ENCODE measurements at regions not wholly inside any gene's neighbourhood (a gene's known extent, or its start where the extent isn't known, plus 50 kb on each side); places are given as distances from the start of the nearest gene placed in this dataset.

GRCh38 chr20:40965671-40966070, 63.0 kb upstream of the TOP1 start:
- CTCF ChIA-PET (ENCODE audit: low intra/inter-chr PET ratio, low total read pairs) = interaction anchor here (1.0 kb wide), 1 partner anchor 130 kb away, joined by 3 read pairs; no protein-coding TSS in a partner anchor
- whole genome bisulfite sequencing (ENCODE audit: low lambda C conversion rate) = 2% methylated on average over 4 of the region's 4 CpGs
- BruUV-seq (replicated peaks) = no TSS peak
- H3K36me3 ChIP-seq (replicated peaks in 1 of 2; ENCODE audit: control insufficient read depth in 1 of 2, insufficient read depth in 2 of 2, low read length in 2 of 2) = no peaks in the 10 kb centered on the region
- peaks cover 32% of the 10 kb centered on the region for H3K4me1 ChIP-seq (ENCODE audit: insufficient read depth, low read length)
- H3K4me3 ChIP-seq (replicated peaks in 1 of 3; ENCODE audit: insufficient read depth in 1 of 3, low read depth in 2 of 3, low read length in 3 of 3) = no peak overlapping the region
- intact Hi-C loops (cut with micrococcal nuclease; ENCODE audit: unreplicated experiment) = loop anchor here (5.0 kb wide), 1 partner anchor 447 kb away; no protein-coding TSS in a partner anchor
- peaks cover 4 to 13% of the 10 kb centered on the region in 2 experiments; a peak in 2 of 5 replicates for H3K27me3 ChIP-seq (ENCODE audit: control insufficient read depth in 1 of 2, insufficient read depth in 2 of 2, low read length in 2 of 2)
- FAIRE-seq (no peak), DNase-seq (ENCODE audit: low spot score) (no peak), ATAC-seq (no peak)
- H3K27ac ChIP-seq (ENCODE audit: extremely low read length, insufficient read depth, low read length) = no peak overlapping the region
- POLR2A ChIA-PET = no interaction called here
- H3K4me2 ChIP-seq (ENCODE audit: low read depth, low read length) = no peak overlapping the region
- no peaks in the 10 kb centered on the region for H3K79me2 ChIP-seq (ENCODE audit: insufficient read depth, low read length)
- no peak overlapping the region for H2AFZ ChIP-seq (ENCODE audit: low read length)
- H3K9me3 ChIP-seq (ENCODE audit: low read length) = no peaks in the 10 kb centered on the region
- in situ Hi-C loops (cut with HindIII; ENCODE audit: extremely low pct_ligation_motif_present, low pct_unique_long_range_greater_than_20kb) = loop anchor here (5.0 kb wide), 1 partner anchor 377 kb away; the partner anchor contains the start of gene LPIN3
- no peak for TF ChIP-seq NFIC (IDR thresholded peaks at IDR 0.05; ENCODE audit: low read length)
- no peak for TF ChIP-seq GABPB1 (CRISPR knock-in tag; IDR thresholded peaks at IDR 0.05)
- TF ChIP-seq GLMP (CRISPR knock-in tag; IDR thresholded peaks at IDR 0.05; ENCODE audit: borderline replicate concordance) = no peak
- no peak for TF ChIP-seq ZNF777 (CRISPR knock-in tag; IDR thresholded peaks at IDR 0.05)
- TF ChIP-seq NR3C1 (CRISPR knock-in tag; IDR thresholded peaks at IDR 0.05) = no peak
- TF ChIP-seq ZBTB14 (CRISPR knock-in tag; IDR thresholded peaks at IDR 0.05) = no peak
- TF ChIP-seq ZNF24 (IDR thresholded peaks at IDR 0.05) = no peak
- no peak for TF ChIP-seq ETS1 (CRISPR knock-in tag; IDR thresholded peaks at IDR 0.05)
- no peak for TF ChIP-seq ZNF747 (CRISPR knock-in tag; IDR thresholded peaks at IDR 0.05; ENCODE audit: borderline replicate concordance)
- TF ChIP-seq ELF1 (CRISPR knock-in tag; IDR thresholded peaks at IDR 0.05) = no peak
- TF ChIP-seq DNMT3B (CRISPR knock-in tag; conservative IDR thresholded peaks at IDR 0.05) = no peak
- no peak for TF ChIP-seq ZBTB26 (CRISPR knock-in tag; IDR thresholded peaks at IDR 0.05; ENCODE audit: borderline replicate concordance)
- H4K20me1 ChIP-seq (ENCODE audit: insufficient read depth, low read length) = no peaks in the 10 kb centered on the region
- no peak overlapping the region for H3K9ac ChIP-seq (ENCODE audit: insufficient read depth, low read depth, low read length)
